B cell (primary cell): ENCODE measurements at regions not wholly inside any gene's neighbourhood (a gene's known extent, or its start where the extent isn't known, plus 50 kb on each side); places are given as distances from the start of the nearest gene placed in this dataset.

ENCODE experiments used
- ATAC-seq: fragments of 200-7000 bp; cut with Tn5 transposase; one replicate; pipeline ENCODE4 v1.10.0; 2021; ENCODE audit warnings: low read depth, mild to moderate bottlenecking, moderate number of reproducible peaks, moderate library complexity
- CTCF ChIA-PET: fragments of 350-600 bp; sonication (Branson Sonifier 250); formaldehyde crosslinking; loops from one replicate; lab custom pipeline; 2021; ENCODE audit warnings: antibody characterized with exemption, inconsistent platforms; lab: Charles Lee
- POLR2A ChIA-PET: fragments of 350-600 bp; sonication (Branson Sonifier 250); formaldehyde crosslinking; loops from one replicate; lab custom pipeline; 2021; ENCODE audit warnings: antibody characterized with exemption; lab: Charles Lee
- DNase-seq: peaks from one replicate; pipeline ENCODE4 v3.0.0; 2013
- H2AFZ ChIP-seq: 2 replicates; pipeline ENCODE4 v1.6.1; 2012; ENCODE audit warnings: mild to moderate bottlenecking, low read depth, low read length; ENCODE audit not compliant: insufficient read depth, poor library complexity, severe bottlenecking
- H3K27ac ChIP-seq, 2 donors: 1 replicate in 1 of 2; 2 replicates in 1 of 2; pipeline ENCODE4 v1.5.1; 2012 to 2013; ENCODE audit warnings: low read length in 2 of 2, mild to moderate bottlenecking in 2 of 2, moderate library complexity in 1 of 2
- H3K27me3 ChIP-seq, 4 experiments: fragments of 200-600 bp in 1 of 4; sonication (generic) in 1 of 4; replicated peaks in 1 of 4; 1 replicate in 2 of 4; 2 replicates in 2 of 4; pipeline versions ENCODE4 v1.6.1 to v1.7.0; 2013 to 2016; ENCODE audit warnings: low read length in 3 of 4, mild to moderate bottlenecking in 2 of 4, mixed read lengths in 1 of 4, moderate library complexity in 1 of 4; ENCODE audit not compliant: insufficient read depth in 4 of 4, control insufficient read depth in 3 of 4; ENCODE audit errors: control extremely low read depth in 1 of 4
- H3K36me3 ChIP-seq, 2 experiments: replicated peaks in 1 of 2; 1 replicate in 1 of 2; 2 replicates in 1 of 2; pipeline versions ENCODE4 v1.6.1 to v1.7.1; 2013; ENCODE audit warnings: low read length in 1 of 2; ENCODE audit not compliant: insufficient read depth in 2 of 2, control insufficient read depth in 1 of 2; ENCODE audit errors: control extremely low read depth in 1 of 2, extremely low read depth in 1 of 2
- H3K4me1 ChIP-seq, 2 donors: fragments of 200-600 bp in 1 of 2; sonication (generic) in 1 of 2; 1 replicate in 1 of 2; 2 replicates in 1 of 2; pipeline versions ENCODE4 v1.5.1 to v1.6.1; 2013 to 2017; ENCODE audit warnings: low read length in 2 of 2; ENCODE audit not compliant: control insufficient read depth in 2 of 2, insufficient read depth in 2 of 2
- H3K4me2 ChIP-seq: replicated peaks from 2 replicates; pipeline ENCODE3; 2012; ENCODE audit warnings: mild to moderate bottlenecking, low read depth, low read length; ENCODE audit not compliant: poor library complexity, severe bottlenecking
- H3K4me3 ChIP-seq, 5 experiments: fragments of 200-600 bp in 1 of 5; sonication (generic) in 1 of 5; 1 replicate in 3 of 5; 2 replicates in 2 of 5; pipeline versions ENCODE4 v1.5.1 to v1.7.0; 2011 to 2016; ENCODE audit warnings: low read length in 4 of 5, mild to moderate bottlenecking in 4 of 5, low read depth in 2 of 5, control low read depth in 1 of 5, moderate library complexity in 1 of 5; ENCODE audit not compliant: insufficient read depth in 1 of 5; ENCODE audit errors: control extremely low read depth in 1 of 5, extremely low read depth in 1 of 5
- H3K79me2 ChIP-seq: fragments of 200-600 bp; sonication (generic); one replicate; pipeline ENCODE4 v1.6.0; 2016; ENCODE audit warnings: low read length; ENCODE audit not compliant: control insufficient read depth, insufficient read depth
- H3K9ac ChIP-seq: fragments of 200-600 bp; sonication (generic); 2 replicates; pipeline ENCODE4 v1.6.1; 2017; ENCODE audit warnings: mild to moderate bottlenecking, low read length, moderate library complexity
- H3K9me3 ChIP-seq, 3 donors: one replicate each; pipeline versions ENCODE4 v1.6.1 to v1.7.1; 2013; ENCODE audit warnings: low read length in 2 of 3; ENCODE audit not compliant: control insufficient read depth in 2 of 3, insufficient read depth in 1 of 3; ENCODE audit errors: control extremely low read depth in 1 of 3
- H4K20me1 ChIP-seq: 2 replicates; pipeline ENCODE4 v1.6.0; 2012; ENCODE audit warnings: mild to moderate bottlenecking, low read length; ENCODE audit not compliant: insufficient read depth, control insufficient read depth, poor library complexity, severe bottlenecking
- H3K27ac Mint-ChIP-seq: one replicate; pipeline ENCODE4 v1.8.0; 2021; ENCODE audit warnings: mixed read lengths
- H3K27me3 Mint-ChIP-seq: one replicate; pipeline ENCODE4 v1.8.0; 2021; ENCODE audit warnings: mixed read lengths
- H3K4me1 Mint-ChIP-seq: one replicate; pipeline ENCODE4 v1.8.0; 2021; ENCODE audit warnings: mixed read lengths
- H3K4me3 Mint-ChIP-seq: one replicate; pipeline ENCODE4 v1.8.0; 2021; ENCODE audit warnings: mixed read lengths
- H3K9me3 Mint-ChIP-seq: one replicate; pipeline ENCODE4 v1.8.0; 2022; ENCODE audit warnings: mixed read lengths; ENCODE audit not compliant: insufficient read depth
- CTCF ChIP-seq: fragments of 200-600 bp; IDR thresholded peaks from one replicate; pipeline ENCODE4 v1.8.0; 2022; ENCODE audit warnings: antibody characterized with exemption, mild to moderate bottlenecking
- EZH2 ChIP-seq: IDR thresholded peaks from 2 replicates; pipeline ENCODE4 v1.6.1; 2012; ENCODE audit warnings: borderline replicate concordance, low read depth, mild to moderate bottlenecking, moderate library complexity, low read length; ENCODE audit not compliant: insufficient read depth, poor library complexity, severe bottlenecking
- WGBS: methylation state at CpG from one replicate; pipeline ENCODE4 v1.1.5; 2013; ENCODE audit warnings: missing lambda C conversion rate; ENCODE audit not compliant: insufficient coverage; 5-methylcytosine and 5-hydroxymethylcytosine counted together
- intact Hi-C: fragments of 100-400 bp; cut with micrococcal nuclease; formaldehyde crosslinking; loops from one replicate; pipeline ENCODE4 v1.10.0; 2022

GRCh38 chr13:39273953-39274738 lies 235.9 kb downstream of the NHLRC3 start:
- no peak for DNase-seq
- TF ChIP-seq CTCF (no peak), EZH2 (no peak)

GRCh38 chr13:39274739-39275325 lies 236.6 kb downstream of the NHLRC3 start:
- Mint-ChIP-seq H3K4me3 (no peak overlapping the region), H3K9me3 (no peaks in the 10 kb centered on the region), H3K27ac (no peak overlapping the region), H3K4me1 (no peaks in the 10 kb centered on the region), H3K27me3 (no peaks in the 10 kb centered on the region)
- Histone ChIP-seq H3K9ac (no peak overlapping the region), H2AFZ (peak overlapping the region; percentile 23), H3K4me3 (no peak overlapping the region), H3K9me3 (no peaks in the 10 kb centered on the region), H3K27ac (no peak overlapping the region), H4K20me1 (no peaks in the 10 kb centered on the region), H3K4me2 (no peak overlapping the region), H3K79me2 (no peaks in the 10 kb centered on the region), H3K4me1 (no peaks in the 10 kb centered on the region), H3K36me3 (no peaks in the 10 kb centered on the region), H3K27me3 (no peaks in the 10 kb centered on the region)
- CTCF ChIA-PET, result interaction anchor here (1.3 kb wide), 1 partner anchor 337 kb away, joined by 4 read pairs; no protein-coding TSS in a partner anchor
- WGBS, result 72% methylated on average over 3 of the region's 3 CpGs
- no peak for DNase-seq
- no peak for ATAC-seq
- intact Hi-C loops, result no loop called here
- POLR2A ChIA-PET, result no interaction called here
- TF ChIP-seq EZH2, result no peak
- TF ChIP-seq CTCF, result no peak

More at GRCh38 chr13:39273953-39274738, 235.9 kb downstream of the NHLRC3 start:
- Histone ChIP-seq H3K36me3 (no peaks in the 10 kb centered on the region), H3K9me3 (no peaks in the 10 kb centered on the region), H4K20me1 (no peaks in the 10 kb centered on the region), H3K4me1 (no peaks in the 10 kb centered on the region), H3K27me3 (no peaks in the 10 kb centered on the region), H3K9ac (no peak overlapping the region), H3K79me2 (no peaks in the 10 kb centered on the region), H2AFZ (peak overlapping the region; percentile 23), H3K4me3 (no peak overlapping the region), H3K4me2 (no peak overlapping the region), H3K27ac (no peak overlapping the region)
- Mint-ChIP-seq H3K27ac (no peak overlapping the region), H3K9me3 (no peaks in the 10 kb centered on the region), H3K27me3 (peaks cover 6% of the 10 kb centered on the region), H3K4me3 (no peak overlapping the region), H3K4me1 (no peaks in the 10 kb centered on the region)
- CTCF ChIA-PET, result interaction anchor here (1.3 kb wide), 1 partner anchor 338 kb away, joined by 4 read pairs; no protein-coding TSS in a partner anchor
- POLR2A ChIA-PET, result no interaction called here
- intact Hi-C loops, result no loop called here
- WGBS, result 50% methylated on average over 2 of the region's 6 CpGs
- ATAC-seq, result no peak
